Renal cortex interstitium (tissue), 11 donors: ENCODE measurements at regions not wholly inside any gene's neighbourhood (a gene's known extent, or its start where the extent isn't known, plus 50 kb on each side); places are given as distances from the start of the nearest gene placed in this dataset.

Experiments used
- DNase-seq, 11 donors: peaks; one replicate each; pipeline ENCODE4 v3.0.0-alpha.2; 2013; ENCODE audit warnings: low read depth in 9 of 11, low spot score in 4 of 11; ENCODE audit errors: extremely low read depth in 1 of 11

DNA sequence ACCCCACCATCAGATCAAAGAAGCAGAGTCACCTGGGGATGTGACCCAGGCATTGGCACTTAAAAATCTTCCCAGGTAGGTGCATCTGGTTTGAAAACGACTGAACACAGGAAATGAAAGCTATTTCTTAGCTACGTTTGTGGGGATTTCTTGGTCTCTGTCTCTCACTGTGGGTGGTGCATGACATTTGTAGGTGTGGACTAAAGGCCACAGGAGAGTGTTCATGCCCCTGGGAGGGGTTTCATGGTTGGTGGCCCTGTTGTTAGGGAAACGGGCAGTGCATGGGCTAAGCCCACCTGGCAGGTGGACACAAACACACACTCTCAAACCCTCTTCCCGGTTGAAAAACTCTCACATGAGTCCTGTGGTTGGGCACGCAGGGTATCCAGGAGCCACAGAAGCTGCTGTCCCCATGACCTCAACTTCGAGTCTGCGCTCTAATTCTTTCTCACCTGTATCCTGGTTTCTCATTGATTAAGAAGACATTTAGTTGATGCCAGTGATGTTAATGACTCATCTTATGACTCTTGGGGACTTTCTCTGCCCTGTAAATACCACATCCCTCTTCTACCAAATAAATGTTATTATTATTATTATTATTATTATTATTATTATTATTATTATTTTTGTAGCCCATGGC, 119.4 kb downstream of the MRPS6 start:
- no peak for DNase-seq

DNA sequence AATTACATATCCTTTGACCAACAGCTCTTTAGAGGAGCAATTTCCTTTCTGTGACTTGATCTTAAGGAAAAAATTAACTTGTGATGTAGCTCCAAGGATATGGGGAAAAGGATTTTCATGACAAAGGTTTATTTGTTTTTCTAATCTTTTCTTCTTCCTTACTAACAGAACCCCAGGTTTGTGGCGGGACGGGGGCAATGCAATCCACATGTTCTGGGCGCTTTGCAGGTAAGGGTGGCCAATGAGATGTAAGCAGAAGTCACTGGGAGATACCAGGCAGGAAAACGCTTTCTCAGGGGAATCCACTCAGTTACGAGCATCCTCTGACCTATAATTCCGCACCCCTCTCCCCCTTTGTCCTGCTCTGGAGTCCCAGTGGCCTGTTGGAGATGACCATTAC, 122.0 kb downstream of the MRPS6 start:
- DNase-seq: no peak

DNA sequence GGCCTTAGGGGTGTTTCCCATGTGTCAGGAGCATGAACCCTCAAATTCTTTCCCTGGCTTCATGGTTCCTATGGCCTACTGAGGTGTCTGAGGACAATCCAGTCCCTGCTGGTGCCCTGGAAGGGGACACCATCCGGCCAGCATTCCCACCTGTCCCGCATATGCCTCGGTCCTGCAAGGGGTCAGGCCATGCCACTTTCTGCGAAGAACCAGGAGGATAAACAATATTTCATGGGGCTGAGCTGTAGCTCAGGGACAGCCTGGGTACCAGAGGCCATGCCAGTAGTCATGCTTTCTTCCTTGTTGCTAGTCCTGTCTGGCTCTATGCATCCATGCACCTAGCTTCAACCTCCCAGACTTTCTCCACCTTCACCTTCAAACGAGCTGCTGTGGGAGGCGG, 123.6 kb downstream of the MRPS6 start:
- no peak for DNase-seq

DNA sequence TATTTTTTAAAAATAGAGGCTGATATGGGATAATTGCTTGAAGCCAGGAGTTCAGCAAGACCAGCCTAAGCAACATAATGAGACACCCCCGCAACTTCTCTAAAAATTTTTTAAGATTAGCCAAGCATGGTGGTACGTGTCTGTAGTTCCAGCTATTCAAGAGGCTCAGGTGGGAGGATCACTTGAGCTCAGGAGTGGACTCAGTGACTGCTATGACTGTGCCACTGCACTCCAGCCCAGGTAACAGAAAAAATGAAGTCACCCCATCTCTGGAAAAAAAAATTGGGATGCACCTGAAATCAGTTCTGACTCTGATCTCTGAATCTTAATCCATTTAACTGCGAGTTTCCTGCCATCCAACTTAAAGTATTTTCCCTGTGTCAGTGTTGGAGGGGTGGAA, 124.2 kb downstream of the MRPS6 start:
- no peak for DNase-seq

DNA sequence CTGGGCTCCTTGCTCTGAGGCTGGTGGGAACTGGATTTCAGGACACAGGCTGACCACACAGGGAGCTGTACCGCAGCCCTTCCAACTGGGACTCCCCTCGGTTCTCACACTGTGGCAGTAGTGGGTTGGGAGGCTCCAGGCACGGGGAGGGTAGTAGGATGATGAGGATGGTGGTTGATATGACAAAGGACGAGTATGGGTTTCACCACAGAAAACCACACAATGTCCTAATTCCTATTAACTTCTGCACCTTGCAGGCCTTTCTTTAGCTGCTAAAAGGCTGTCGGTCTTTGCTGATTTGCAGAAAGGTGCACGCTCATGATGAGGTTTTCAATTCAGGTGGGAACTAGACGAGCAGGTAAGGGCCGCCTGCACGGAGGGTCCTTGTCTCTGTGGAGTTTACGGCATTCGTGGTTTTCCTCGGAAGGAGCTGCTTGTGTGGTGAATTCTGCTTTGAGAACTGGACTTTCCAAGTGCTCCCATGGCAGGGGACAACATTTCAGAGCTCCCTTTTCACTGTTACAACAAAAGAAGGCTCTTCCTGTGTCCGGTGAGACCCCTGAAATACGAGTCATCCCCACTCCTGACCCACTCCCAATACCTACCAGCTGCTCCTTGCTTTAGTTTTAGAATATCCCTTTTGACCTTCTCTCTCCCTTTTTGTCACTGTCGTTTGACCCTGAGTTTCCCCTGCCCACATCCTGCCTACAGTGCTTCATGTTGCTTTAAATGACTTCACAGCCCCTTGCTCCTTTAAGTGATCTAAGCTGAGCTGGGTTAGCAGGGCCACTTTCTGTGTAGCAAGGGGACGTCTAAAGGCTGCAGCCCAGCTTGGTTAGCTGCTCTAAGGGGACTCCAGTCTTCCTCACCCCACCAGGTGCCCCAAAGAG, 125.1 kb downstream of the MRPS6 start:
- DNase-seq: no peak

DNA sequence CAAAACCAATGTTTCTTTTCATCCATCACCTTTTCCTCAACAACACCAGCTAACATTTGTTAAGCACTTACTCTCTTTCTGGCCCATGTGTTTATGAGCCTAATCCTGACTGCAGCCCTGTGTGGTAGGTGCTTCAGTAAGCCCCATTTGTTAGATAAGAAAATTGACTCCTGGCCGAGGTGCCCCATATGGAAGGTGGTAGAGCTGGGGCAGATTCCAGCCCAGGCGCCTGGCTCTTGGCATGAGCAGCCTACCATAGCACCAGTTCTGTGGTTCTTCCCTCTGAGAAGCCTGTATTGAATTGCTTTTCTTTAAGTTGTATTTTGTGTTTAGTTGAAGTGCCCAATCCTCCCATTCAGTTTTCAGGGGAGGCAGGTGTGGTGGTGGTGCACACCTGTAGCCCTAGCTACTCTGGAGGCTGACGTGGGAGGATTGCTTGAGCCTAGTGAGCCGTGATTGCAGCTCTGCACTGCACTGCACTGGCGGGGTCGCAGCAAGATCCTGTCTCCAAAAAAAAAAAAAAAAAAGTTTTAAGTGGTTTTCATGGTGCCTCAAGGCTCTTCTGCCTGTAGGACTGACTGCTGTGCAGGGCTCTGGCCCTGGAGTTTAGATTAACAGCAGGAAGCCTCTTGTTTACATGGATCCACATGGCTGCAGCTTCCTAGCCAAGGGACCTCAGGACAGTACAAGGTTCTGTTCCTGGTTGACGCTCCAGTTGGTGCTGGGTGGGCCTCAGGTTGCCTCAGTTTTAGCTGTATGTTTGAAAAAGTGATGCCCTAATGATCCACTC, 125.9 kb downstream of the MRPS6 start:
- no peak for DNase-seq

DNA sequence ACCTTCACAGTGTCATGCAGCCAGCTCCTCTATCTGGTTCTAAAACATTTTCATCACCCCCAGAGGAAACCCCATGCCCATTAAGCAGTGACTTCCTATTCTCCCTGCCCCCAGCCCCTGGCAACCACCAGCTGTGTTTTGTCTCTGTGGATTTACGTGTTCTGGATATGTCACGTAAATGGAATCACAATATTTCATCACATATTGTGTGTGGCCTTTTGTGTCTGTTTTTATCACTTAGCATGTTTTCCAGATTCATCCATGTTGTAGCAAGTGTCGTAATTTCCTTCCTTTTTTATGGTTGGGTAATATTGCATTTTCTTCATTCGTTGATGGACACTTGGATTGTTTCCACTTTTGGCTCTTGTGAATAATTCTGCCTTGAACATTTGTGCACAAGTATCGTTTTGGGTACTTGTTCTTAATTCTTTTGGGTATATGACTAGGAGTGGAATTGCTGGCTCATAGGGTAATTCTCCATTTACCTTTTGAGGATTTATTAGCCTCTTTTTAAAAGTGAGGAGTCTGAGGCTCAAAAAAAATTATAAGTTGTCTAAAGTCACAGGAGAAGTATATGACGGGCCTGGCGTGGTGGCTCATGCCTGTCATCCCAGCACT, 127.0 kb downstream of the MRPS6 start:
- no peak for DNase-seq

DNA sequence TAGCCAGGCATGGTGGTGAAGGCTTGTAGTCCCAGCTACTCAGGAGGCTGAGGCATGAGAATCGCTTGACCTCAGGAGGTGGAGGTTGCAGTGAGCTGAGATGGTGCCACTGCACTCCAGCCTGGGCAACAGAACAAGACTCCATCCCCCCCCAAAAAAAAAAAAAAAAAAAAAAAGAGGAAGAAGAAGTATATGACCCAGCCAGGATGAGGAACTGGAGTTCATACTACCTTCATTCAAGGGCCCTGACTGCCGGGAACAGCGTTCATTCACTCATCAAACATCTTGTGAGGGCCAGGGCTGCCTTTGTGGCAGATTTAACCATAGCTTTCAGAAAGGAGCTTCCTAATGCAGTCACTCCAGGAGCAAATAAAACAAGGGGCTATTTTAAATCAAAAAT, 127.6 kb downstream of the MRPS6 start:
- no peak for DNase-seq

DNA sequence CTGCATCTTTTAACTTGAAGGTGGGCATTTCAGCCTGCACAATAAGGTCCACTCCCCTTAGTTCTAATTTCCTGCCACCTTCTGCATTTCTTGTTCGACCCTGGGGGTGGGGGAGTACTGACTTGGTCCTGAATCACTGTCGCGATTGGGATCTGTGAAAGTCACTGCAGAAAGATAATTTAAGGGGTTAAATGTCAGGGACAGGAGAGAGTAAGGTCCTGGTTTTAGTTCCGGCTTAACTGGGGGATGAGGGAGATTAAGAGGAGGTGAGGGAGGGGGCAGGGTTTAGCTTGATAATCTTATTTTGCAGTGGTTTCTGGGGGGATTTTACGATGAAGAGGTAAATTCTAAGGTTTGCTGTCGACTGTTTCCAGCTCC, 128.1 kb downstream of the MRPS6 start:
- DNase-seq: no peak

DNA sequence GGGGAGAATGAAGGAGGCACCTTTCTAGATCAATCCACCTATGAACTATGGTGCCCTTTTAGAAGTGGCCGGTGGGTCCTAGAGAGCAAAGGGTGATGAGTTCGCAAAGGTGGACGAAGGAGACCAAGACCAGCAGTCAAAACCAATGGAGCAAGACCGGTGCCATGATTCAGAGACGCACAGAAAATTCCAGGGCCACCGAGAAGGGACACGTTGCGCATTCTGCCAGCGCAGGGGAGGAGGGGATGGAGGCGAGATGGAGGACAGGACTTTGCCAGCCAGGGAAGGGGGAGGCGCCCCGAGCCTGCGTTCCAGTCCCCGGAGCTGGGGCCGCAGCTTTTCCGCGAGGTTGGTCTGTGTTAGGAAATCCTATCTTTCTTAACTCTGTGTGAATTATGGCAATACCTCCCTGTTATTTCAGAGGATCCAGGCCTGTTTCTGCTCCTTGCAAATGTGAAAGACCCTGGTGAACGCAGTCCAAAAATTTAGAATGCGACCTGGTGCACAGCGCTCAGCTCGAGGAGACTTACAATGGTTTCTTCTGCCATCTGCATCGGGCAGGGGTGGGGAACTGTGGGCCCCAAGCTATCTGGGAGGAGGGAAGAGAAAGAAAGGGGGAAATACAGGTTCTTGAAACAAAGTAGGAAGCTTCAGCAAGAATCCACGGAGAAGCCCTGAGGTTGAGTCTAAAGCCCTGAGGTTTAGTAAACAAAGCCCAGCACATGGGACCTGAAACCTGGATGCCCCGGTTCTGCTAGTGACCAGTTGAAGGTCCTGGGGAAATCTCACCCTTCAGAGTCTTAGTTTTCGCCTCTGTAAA, 129.4 kb downstream of the MRPS6 start:
- peak in 9 of 11 donors; percentile 31 to 63 (median 54) for DNase-seq

DNA sequence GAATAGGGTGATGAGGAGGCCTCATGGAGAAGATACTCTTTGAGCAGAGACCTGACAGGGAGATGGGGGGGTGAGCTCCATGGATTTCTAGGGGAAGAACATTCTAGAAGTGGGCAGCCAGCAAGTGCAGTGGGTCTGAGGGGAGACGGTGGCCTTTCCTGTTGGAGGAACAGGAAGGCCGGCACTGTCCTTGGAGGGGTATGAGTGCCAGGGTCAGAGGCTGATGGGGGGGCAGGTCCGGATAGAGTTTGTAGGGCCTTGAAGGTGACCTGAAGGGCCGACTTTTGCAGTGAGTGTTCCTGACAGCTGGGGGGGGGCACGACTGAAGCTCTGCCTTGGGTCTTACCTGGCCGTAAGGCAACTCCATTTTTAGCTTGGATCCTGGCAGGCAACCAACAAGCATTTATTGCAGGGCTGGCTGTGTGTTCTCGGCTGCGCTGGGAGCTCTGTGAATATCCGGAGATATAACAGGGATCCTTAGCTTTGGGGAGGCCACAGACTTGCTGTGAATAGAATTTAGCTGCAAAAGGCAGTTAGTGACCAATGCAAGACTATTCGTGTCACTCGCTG, 130.6 kb downstream of the MRPS6 start:
- no peak for DNase-seq

DNA sequence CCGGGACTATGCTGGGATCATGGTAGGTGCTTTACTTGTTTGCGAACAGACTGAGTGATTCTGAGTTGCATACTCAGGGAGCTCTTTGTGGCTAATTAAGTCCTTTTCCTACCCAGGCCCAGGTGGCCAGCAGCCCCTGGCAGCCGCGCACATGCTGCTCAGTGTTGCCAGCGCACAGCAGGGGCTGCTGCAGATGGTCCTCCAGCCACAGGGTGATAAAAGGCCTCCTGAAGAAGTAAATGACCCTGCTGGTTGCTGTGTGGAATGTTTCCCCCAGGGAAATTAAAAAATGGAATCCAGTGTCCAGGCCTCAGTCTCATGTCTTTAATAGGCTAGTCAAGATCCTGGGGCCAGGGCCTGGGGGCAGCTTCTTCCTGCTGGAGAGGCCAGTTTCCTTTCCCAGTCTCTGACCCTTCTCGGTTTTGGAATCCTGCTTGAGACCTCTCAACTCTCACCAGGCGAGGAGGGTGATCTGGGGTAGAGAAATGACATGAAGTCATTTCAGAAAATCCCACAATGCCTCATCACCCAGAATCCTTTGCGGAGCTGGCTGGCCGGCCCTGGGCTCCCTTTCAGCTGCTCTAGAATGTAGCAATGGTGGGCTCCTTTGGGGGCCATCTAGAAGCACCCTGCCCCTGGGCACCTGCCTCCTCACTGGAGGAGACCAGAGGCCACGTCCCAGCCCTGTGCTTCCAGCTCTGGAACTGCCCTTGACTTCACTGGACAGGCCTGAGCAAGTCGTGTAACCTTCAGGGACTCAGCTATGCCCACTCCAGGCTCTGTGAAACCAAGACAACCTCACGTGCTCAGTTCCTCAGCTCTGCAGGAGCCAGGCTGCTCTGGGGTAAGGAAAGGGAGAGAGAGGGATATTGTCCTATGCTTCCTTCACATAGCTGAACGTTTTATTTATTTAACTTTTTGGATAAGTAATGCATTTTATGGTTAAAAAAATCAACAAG, 131.4 kb downstream of the MRPS6 start:
- no peak for DNase-seq

DNA sequence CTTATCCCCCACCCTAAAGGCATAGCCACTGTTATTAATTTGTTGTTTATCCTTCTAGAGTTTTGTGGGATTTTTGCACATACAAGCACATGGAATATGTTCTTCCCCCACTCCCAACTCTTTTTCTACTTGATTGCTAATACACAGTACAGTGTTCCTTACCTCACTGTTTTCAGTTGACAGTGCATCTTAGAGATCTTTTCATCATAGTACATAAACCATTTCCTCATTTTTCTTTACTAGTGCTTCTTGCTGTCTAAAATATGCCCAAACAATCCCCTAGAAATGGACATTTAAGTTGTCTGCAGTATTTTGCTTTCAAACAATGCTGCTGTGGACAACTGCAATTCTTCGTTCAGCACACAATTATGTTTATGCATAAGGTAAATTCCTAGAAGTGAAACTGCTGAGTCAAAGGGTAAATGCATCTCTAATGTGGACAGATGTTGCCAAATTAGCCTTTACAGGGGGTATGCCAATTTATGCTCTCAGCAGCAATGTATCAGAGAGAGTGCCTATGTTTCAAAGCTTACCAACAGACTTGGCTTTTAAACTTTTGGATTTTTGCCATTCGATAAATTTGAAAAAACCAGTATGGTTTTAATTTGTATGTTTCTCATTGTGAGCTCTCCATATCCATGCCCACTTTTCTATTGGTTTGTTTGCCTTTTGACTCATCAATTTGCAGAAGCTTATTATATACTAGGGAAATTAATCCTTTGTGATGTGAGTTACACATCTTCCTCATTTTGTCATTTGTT, 132.6 kb downstream of the MRPS6 start:
- DNase-seq: no peak

DNA sequence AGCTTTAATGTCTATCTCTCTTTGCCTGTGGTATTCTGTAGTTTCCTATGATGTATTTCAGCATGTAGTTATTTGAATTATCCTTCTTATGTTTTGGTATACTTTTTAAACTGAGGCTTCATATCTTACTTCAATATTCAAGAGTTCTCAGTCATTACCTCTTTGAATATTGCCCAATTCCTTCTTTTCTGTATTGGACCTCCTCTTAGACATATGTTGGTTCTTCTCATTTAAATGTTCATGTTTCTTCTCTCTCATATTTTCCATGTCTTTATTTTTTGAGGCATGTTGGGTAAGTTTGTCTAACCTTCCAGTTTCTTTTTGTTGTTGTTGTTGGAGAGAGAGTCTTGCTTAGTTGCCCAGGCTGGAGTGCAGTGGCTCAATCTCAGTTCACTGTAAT, 140.6 kb downstream of the MRPS6 start:
- DNase-seq: no peak

DNA sequence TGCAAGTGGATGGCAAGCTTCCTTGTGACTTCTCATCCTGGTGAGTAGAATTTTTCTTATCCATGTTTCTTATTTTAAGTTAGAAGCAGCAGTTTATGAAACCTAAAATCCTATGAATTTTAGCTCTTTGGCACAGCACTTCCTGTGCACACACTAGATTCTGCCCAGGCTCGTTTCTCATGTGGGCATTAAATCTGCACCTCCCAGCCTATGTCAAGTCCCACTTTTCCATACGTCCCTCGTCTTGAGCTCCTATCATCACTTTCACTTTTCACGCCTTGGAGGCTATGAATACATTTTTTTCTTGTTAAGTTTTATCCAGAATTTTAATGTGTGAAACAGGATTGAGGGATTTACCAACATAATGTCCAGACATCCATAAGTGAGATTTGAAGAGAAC, 142.1 kb downstream of the MRPS6 start:
- DNase-seq: no peak

DNA sequence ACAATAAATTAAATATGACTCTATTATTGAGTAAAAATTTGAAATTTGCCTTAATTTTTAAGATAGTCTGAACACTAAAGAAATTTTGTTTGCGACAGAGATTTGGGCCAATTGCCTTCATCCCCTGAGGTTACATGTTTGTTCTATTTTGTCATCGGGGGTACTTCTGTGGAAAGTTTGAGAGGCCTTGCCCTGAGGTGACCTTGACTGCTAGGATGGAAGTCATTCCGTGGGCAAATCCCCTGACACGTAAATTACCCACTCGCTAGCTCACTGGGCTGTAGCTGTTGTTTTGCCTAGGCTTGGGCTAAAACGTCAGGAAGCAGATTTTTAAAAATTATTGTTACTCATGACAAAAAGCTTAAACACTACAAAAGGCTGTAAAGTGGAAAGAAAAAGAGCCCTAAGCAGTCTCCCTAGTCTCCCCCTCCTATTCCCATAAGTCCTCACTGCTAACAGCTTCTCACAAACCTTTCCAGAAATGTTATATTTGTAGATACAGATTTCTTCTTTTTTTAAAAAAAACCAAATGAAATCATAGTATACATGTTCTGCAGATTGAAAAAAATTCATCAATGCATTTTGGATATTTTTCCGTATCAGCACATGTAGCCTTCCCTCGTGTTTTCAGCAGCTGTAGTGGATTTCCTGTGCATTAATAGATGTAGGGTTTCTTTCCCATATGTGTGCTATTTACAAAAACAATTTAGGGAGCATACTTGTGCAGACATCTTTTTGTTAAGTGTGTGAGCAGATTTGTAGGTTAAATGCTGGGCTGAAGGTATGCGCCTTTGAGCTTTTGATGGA, 142.7 kb downstream of the MRPS6 start:
- DNase-seq: no peak
